K562 (cell line): ENCODE measurements at regions not wholly inside any gene's neighbourhood (a gene's known extent, or its start where the extent isn't known, plus 50 kb on each side); places are given as distances from the start of the nearest gene placed in this dataset.
A peak's percentile ranks its signal among the peaks of the same experiment; 100 is the strongest.

Experiments
- ATF4 ChIP-seq: fragments of 450-650 bp; formaldehyde crosslinking; IDR thresholded peaks from 2 replicates; pipeline ENCODE4 v1.4.0; 2022; ENCODE audit warnings: mild to moderate bottlenecking, moderate library complexity
- CBX3 ChIP-seq, 2 experiments: IDR thresholded peaks; 1 replicate in 1 of 2; 2 replicates in 1 of 2; pipeline ENCODE4 v1.6.1; 2012; ENCODE audit warnings: inconsistent platforms in 2 of 2, low read length in 2 of 2, borderline replicate concordance in 1 of 2, control low read depth in 1 of 2
- CEBPB ChIP-seq: fragments of 450-650 bp; IDR thresholded peaks from 2 replicates; pipeline ENCODE4 v1.6.1; 2016; ENCODE audit warnings: missing genetic modification characterization, missing compliant biosample characterization
- DIDO1 ChIP-seq: fragments of 450-650 bp; IDR thresholded peaks from 2 replicates; pipeline ENCODE4 v1.6.1; 2016; ENCODE audit warnings: low read depth, missing biosample characterization, missing genetic modification characterization
- E4F1 ChIP-seq: fragments of 250-450 bp; sonication (Bioruptor Pico); IDR thresholded peaks from 2 replicates; pipeline ENCODE4 v1.5.0; 2021; ENCODE audit warnings: mild to moderate bottlenecking, borderline replicate concordance
- FOSL1 ChIP-seq: fragments of 200-800 bp; sonication (Bioruptor generic); conservative IDR thresholded peaks from 2 replicates; pipeline ENCODE4 v1.6.1; 2016; ENCODE audit warnings: missing genetic modification characterization, missing compliant biosample characterization
- JUND ChIP-seq, 2 experiments: IDR thresholded peaks; 2 replicates in 1 of 2; 3 replicates in 1 of 2; pipeline ENCODE4 v1.6.1; 2011; ENCODE audit warnings: borderline replicate concordance in 2 of 2, low read depth in 2 of 2, low read length in 2 of 2, improper control_type of control experiment in 1 of 2, missing biosample characterization in 1 of 2, missing genetic modification characterization in 1 of 2, missing genetic modification reagents in 1 of 2
- NFRKB ChIP-seq: fragments of 450-650 bp; IDR thresholded peaks from 2 replicates; pipeline ENCODE4 v1.6.1; 2016; ENCODE audit warnings: low read depth
- STAT6 ChIP-seq: sonication (generic); formaldehyde crosslinking; IDR thresholded peaks from 2 replicates; pipeline ENCODE4 v1.8.1; 2023; ENCODE audit warnings: mild to moderate bottlenecking, missing genetic modification reagents
- ZBED1 ChIP-seq: IDR thresholded peaks from 2 replicates; pipeline ENCODE4 v1.6.1; 2014
- ZBTB34 ChIP-seq: fragments of 250-450 bp; sonication (Bioruptor Pico); IDR thresholded peaks from 2 replicates; pipeline ENCODE4 v1.8.0; 2021; ENCODE audit warnings: mild to moderate bottlenecking, moderate library complexity
- ZMIZ1 ChIP-seq, 2 experiments: fragments of 150-350 bp in 1 of 2; IDR thresholded peaks; 2 replicates each; pipeline ENCODE4 v1.6.1; 2012 to 2016; ENCODE audit warnings: low read depth in 2 of 2, low read length in 2 of 2, mild to moderate bottlenecking in 1 of 2, moderate library complexity in 1 of 2
- ZNF395 ChIP-seq: fragments of 200-800 bp; sonication (Bioruptor generic); IDR thresholded peaks from 2 replicates; pipeline ENCODE4 v1.6.1; 2017; ENCODE audit warnings: missing genetic modification characterization, missing compliant biosample characterization

GRCh38 chrX:13254076-13254785 is 65.6 kb downstream of the ATXN3L start (continued):
- TF ChIP-seq JUND (IDR thresholded peaks at IDR 0.05; ENCODE audit: borderline replicate concordance, low read depth, low read length) (peak; percentile 82), JUND (tag; IDR thresholded peaks at IDR 0.05; ENCODE audit: borderline replicate concordance, low read depth, low read length) (peak; percentile 70; the same call in 2 of the 3 replicates), STAT6 (CRISPR knock-in tag) (no peak), ZNF395 (CRISPR knock-in tag) (0 out of 2 replicates have a peak, but pooled peaks have one; percentile 43), NFRKB (no peak), CBX3 (IDR thresholded peaks at IDR 0.05; ENCODE audit: borderline replicate concordance in 1 of 2, low read length in 2 of 2) (peak in 1 of 2 experiments; percentile 36; a peak in 1 of 3 replicates), ZBTB34 (CRISPR knock-in tag) (no peak), DIDO1 (tag) (no peak), ATF4 (no peak), ZBED1 (no peak), ZMIZ1 (IDR thresholded peaks at IDR 0.05; ENCODE audit: low read depth in 2 of 2, low read length in 2 of 2) (no peak), CEBPB (peak; percentile 84), FOSL1 (tag) (peak; percentile 77), E4F1 (CRISPR knock-in tag) (no peak)
